H1 (cell line): ENCODE measurements at regions not wholly inside any gene's neighbourhood (a gene's known extent, or its start where the extent isn't known, plus 50 kb on each side); places are given as distances from the start of the nearest gene placed in this dataset.

Experiments
- CTCF ChIA-PET: fragments of 300-600 bp; sonication (Branson Sonifier 250); formaldehyde crosslinking; loops from one replicate; lab custom pipeline; 2021; ENCODE audit not compliant: partially characterized antibody; lab: Charles Lee
- POLR2A ChIA-PET: fragments of 300-600 bp; sonication (Branson Sonifier 250); formaldehyde crosslinking; loops from one replicate; lab custom pipeline; 2021; ENCODE audit warnings: inconsistent platforms; ENCODE audit not compliant: partially characterized antibody; lab: Charles Lee
- DNase-seq, 2 experiments: peaks; one replicate each; pipeline versions ENCODE4 v3.0.0 to v3.0.0-alpha.2; 2010 to 2022; ENCODE audit warnings: low spot score in 2 of 2, low read depth in 1 of 2, mixed read lengths in 1 of 2
- FAIRE-seq: peaks from 2 replicates; lab custom pipeline; 2011; peaks lifted over from hg19 to GRCh38; lab: Jason Lieb, UNC
- H2AFZ ChIP-seq: 2 replicates; pipeline ENCODE4 v1.8.1; 2012; ENCODE audit warnings: low read length, inconsistent platforms
- H2AK5ac ChIP-seq: 2 replicates; pipeline ENCODE4 v1.6.1; 2013; ENCODE audit warnings: low read depth, low read length
- H2BK120ac ChIP-seq: replicated peaks from 2 replicates; pipeline ENCODE3; 2013; ENCODE audit warnings: low read depth, low read length, inconsistent platforms
- H2BK12ac ChIP-seq: 2 replicates; pipeline ENCODE4 v1.6.1; 2013; ENCODE audit warnings: low read depth, low read length
- H2BK15ac ChIP-seq: 2 replicates; pipeline ENCODE4 v1.6.1; 2013; ENCODE audit warnings: low read length
- H2BK20ac ChIP-seq: 2 replicates; pipeline ENCODE4 v1.6.1; 2013; ENCODE audit warnings: low read length
- H2BK5ac ChIP-seq: 2 replicates; pipeline ENCODE4 v1.6.1; 2013; ENCODE audit warnings: low read depth, low read length
- H3K14ac ChIP-seq: 2 replicates; pipeline ENCODE4 v1.6.1; 2013; ENCODE audit warnings: inconsistent platforms; ENCODE audit not compliant: insufficient read length
- H3K18ac ChIP-seq: 2 replicates; pipeline ENCODE4 v1.6.1; 2013; ENCODE audit warnings: low read length; ENCODE audit errors: extremely low read depth
- H3K23ac ChIP-seq: 2 replicates; pipeline ENCODE4 v1.6.1; 2013; ENCODE audit warnings: inconsistent platforms; ENCODE audit not compliant: insufficient read length
- H3K23me2 ChIP-seq: 2 replicates; pipeline ENCODE4 v1.6.1; 2013; ENCODE audit warnings: low read depth, low read length
- H3K27ac ChIP-seq: 2 replicates; pipeline ENCODE4 v1.6.1; 2011; ENCODE audit warnings: low read depth, low read length, inconsistent platforms
- H3K27me3 ChIP-seq, 4 experiments: replicated peaks in 1 of 4; 1 replicate in 1 of 4; 2 replicates in 3 of 4; pipeline versions ENCODE4 v1.6.1 to v1.8.1; 2011 to 2013; ENCODE audit warnings: low read length in 3 of 4, mild to moderate bottlenecking in 3 of 4, inconsistent platforms in 2 of 4, mixed read lengths in 2 of 4, moderate library complexity in 1 of 4; ENCODE audit not compliant: control insufficient read depth in 3 of 4, insufficient read depth in 3 of 4; ENCODE audit errors: extremely low read depth in 1 of 4
- H3K36me3 ChIP-seq, 4 experiments: 2 replicates each; pipeline versions ENCODE4 v1.6.1 to v1.8.1; 2011 to 2013; ENCODE audit warnings: mild to moderate bottlenecking in 4 of 4, low read length in 3 of 4, moderate library complexity in 2 of 4, control low read depth in 1 of 4, inconsistent platforms in 1 of 4; ENCODE audit not compliant: insufficient read depth in 4 of 4, control insufficient read depth in 2 of 4
- H3K4ac ChIP-seq: replicated peaks from 2 replicates; pipeline ENCODE3; 2013; ENCODE audit warnings: low read length, low read depth, mixed read lengths, inconsistent platforms; ENCODE audit not compliant: insufficient read length
- H3K4me1 ChIP-seq, 4 experiments: replicated peaks in 1 of 4; 1 replicate in 1 of 4; 2 replicates in 3 of 4; pipeline versions ENCODE4 v1.6.1 to v1.8.1; 2011 to 2013; ENCODE audit warnings: low read length in 3 of 4, inconsistent platforms in 2 of 4, mixed read lengths in 1 of 4; ENCODE audit not compliant: insufficient read depth in 4 of 4, control insufficient read depth in 3 of 4
- H3K4me2 ChIP-seq, 2 experiments: 2 replicates each; pipeline versions ENCODE4 v1.6.1 to v1.8.1; 2011 to 2013; ENCODE audit warnings: low read depth in 2 of 2, low read length in 2 of 2, control low read depth in 1 of 2, inconsistent platforms in 1 of 2, mild to moderate bottlenecking in 1 of 2; ENCODE audit not compliant: insufficient read depth in 1 of 2
- H3K4me3 ChIP-seq, 4 experiments: fragments of 200-600, 300-600 bp in 1 of 4; sonication (generic), shearing (Covaris generic), sonication (Bioruptor Twin) in 1 of 4; 2 replicates each; pipeline versions ENCODE4 v1.5.1 to v1.8.1; 2011 to 2016; ENCODE audit warnings: low read length in 4 of 4, low read depth in 3 of 4, control low read depth in 2 of 4, inconsistent platforms in 2 of 4, mild to moderate bottlenecking in 2 of 4, mixed read lengths in 1 of 4, moderate library complexity in 1 of 4; ENCODE audit not compliant: insufficient read depth in 2 of 4; ENCODE audit errors: extremely low read depth in 1 of 4
- H3K56ac ChIP-seq: replicated peaks from 2 replicates; pipeline ENCODE3; 2013; ENCODE audit warnings: low read depth, mild to moderate bottlenecking, mixed read lengths, low read length, inconsistent platforms; ENCODE audit not compliant: insufficient read length
- H3K79me1 ChIP-seq: 2 replicates; pipeline ENCODE4 v1.6.1; 2013; ENCODE audit warnings: low read depth, low read length, control low read depth
- H3K79me2 ChIP-seq, 2 experiments: 2 replicates each; pipeline versions ENCODE4 v1.6.1 to v1.8.1; 2012 to 2013; ENCODE audit warnings: low read length in 2 of 2, mild to moderate bottlenecking in 2 of 2, inconsistent platforms in 1 of 2; ENCODE audit not compliant: insufficient read depth in 2 of 2, control insufficient read depth in 1 of 2
- H3K9ac ChIP-seq, 4 experiments: replicated peaks in 1 of 4; 1 replicate in 1 of 4; 2 replicates in 3 of 4; pipeline versions ENCODE4 v1.6.1 to v1.8.1; 2011 to 2013; ENCODE audit warnings: low read depth in 3 of 4, low read length in 3 of 4, control low read depth in 2 of 4, mild to moderate bottlenecking in 2 of 4, moderate library complexity in 2 of 4, inconsistent platforms in 1 of 4; ENCODE audit errors: extremely low read depth in 1 of 4
- H3K9me3 ChIP-seq, 2 experiments: 2 replicates each; pipeline versions ENCODE4 v1.6.1 to v1.8.1; 2012 to 2013; ENCODE audit warnings: mild to moderate bottlenecking in 2 of 2, moderate library complexity in 2 of 2, control low read depth in 1 of 2, inconsistent platforms in 1 of 2, low read depth in 1 of 2, low read length in 1 of 2, mixed read lengths in 1 of 2; ENCODE audit not compliant: insufficient read depth in 2 of 2
- H4K20me1 ChIP-seq, 2 experiments: replicated peaks in 1 of 2; 2 replicates each; pipeline versions ENCODE3 to v1.8.1; 2011 to 2013; ENCODE audit warnings: inconsistent platforms in 2 of 2, low read length in 2 of 2, mild to moderate bottlenecking in 1 of 2; ENCODE audit not compliant: insufficient read depth in 2 of 2, control insufficient read depth in 1 of 2
- H4K5ac ChIP-seq: 2 replicates; pipeline ENCODE4 v1.6.1; 2013; ENCODE audit warnings: low read length, low read depth, mixed read lengths, inconsistent platforms; ENCODE audit not compliant: insufficient read length
- H4K8ac ChIP-seq: 2 replicates; pipeline ENCODE4 v1.8.0; 2013; ENCODE audit warnings: mild to moderate bottlenecking, moderate library complexity, low read length, inconsistent platforms; ENCODE audit not compliant: insufficient read depth; ENCODE audit errors: extremely low read depth
- H4K91ac ChIP-seq: replicated peaks from 2 replicates; pipeline ENCODE3; 2013; ENCODE audit warnings: low read length, mixed read lengths, inconsistent platforms; ENCODE audit not compliant: insufficient read length
- CTCF ChIP-seq, 3 experiments: IDR thresholded peaks; 1 replicate in 2 of 3; 2 replicates in 1 of 3; pipeline versions ENCODE4 v1.5.1 to v1.6.1; 2011; ENCODE audit warnings: low read length in 3 of 3, mild to moderate bottlenecking in 3 of 3, inconsistent platforms in 2 of 3, low read depth in 1 of 3, moderate library complexity in 1 of 3; ENCODE audit not compliant: insufficient read depth in 1 of 3; ENCODE audit errors: control extremely low read depth in 1 of 3
- HDAC6 ChIP-seq: IDR thresholded peaks from one replicate; pipeline ENCODE4 v1.7.1; 2012; ENCODE audit warnings: low read depth, mild to moderate bottlenecking, inconsistent platforms, low read length, moderate library complexity
- POLR2AphosphoS5 ChIP-seq: IDR thresholded peaks from 2 replicates; pipeline ENCODE4 v1.6.1; 2011; ENCODE audit warnings: low read depth, low read length
- SIX5 ChIP-seq: IDR thresholded peaks from 2 replicates; pipeline ENCODE4 v1.6.1; 2011; ENCODE audit warnings: mild to moderate bottlenecking, low read depth, low read length
- SUZ12 ChIP-seq: fragments of 200-600 bp; sonication (generic); IDR thresholded peaks from 2 replicates; pipeline ENCODE4 v1.6.1; 2012; ENCODE audit warnings: mild to moderate bottlenecking, inconsistent platforms, low read length, moderate library complexity, mixed read lengths
- USF2 ChIP-seq: IDR thresholded peaks from 2 replicates; pipeline ENCODE4 v1.6.1; 2011; ENCODE audit warnings: low read length, improper control_type of control experiment
- WGBS, 2 experiments: shearing (Covaris generic) in 1 of 2; methylation state at CpG; one replicate each; pipeline versions ENCODE4 v1.1.6 to v1.1.7; 2013 to 2015; ENCODE audit warnings: low lambda C conversion rate in 2 of 2, mixed read lengths in 2 of 2, inconsistent platforms in 1 of 2, low coverage in 1 of 2, missing lambda C conversion rate in 1 of 2; ENCODE audit not compliant: insufficient replicate concordance in 2 of 2, insufficient coverage in 1 of 2, insufficient read length in 1 of 2; ENCODE audit errors: extremely low coverage in 1 of 2, missing lambda C conversion rate in 1 of 2; 5-methylcytosine and 5-hydroxymethylcytosine counted together

DNA sequence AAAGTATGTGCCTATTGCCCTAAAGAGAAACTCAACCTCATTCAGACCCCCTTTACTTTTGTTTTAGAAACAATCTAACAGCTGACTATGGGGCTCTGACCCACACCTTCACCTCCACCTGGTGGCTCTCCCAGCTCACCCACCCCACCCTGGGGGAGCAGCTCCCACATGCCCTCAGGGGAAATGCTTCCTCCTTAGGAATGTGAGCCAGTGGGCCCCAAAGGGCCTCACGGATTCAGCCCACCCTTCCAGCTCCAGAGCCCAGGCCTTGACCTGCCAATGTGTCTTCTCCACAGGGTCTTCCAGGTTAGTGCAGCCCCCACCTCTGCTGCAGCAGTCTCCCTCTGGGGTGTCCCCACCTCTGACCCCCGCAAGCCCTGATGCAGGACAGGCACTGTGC is 680.1 kb upstream of the RAB6C start:
- H3K56ac ChIP-seq = no peak overlapping the region
- H2BK15ac ChIP-seq = no peak overlapping the region
- no peaks in the 10 kb centered on the region for H3K79me2 ChIP-seq
- H3K36me3 ChIP-seq = no peaks in the 10 kb centered on the region
- no peaks in the 10 kb centered on the region for H3K27me3 ChIP-seq
- no peaks in the 10 kb centered on the region for H4K20me1 ChIP-seq
- no peak overlapping the region for H2AFZ ChIP-seq
- no peak overlapping the region for H2AK5ac ChIP-seq
- H3K23me2 ChIP-seq = no peaks in the 10 kb centered on the region
- no peak overlapping the region for H2BK120ac ChIP-seq
- H4K8ac ChIP-seq = no peak overlapping the region
- FAIRE-seq (no peak), DNase-seq (no peak)
- no peak overlapping the region for H3K14ac ChIP-seq
- no peak overlapping the region for H3K4me2 ChIP-seq
- no peak overlapping the region for H2BK5ac ChIP-seq
- ChIA-PET POLR2A (no interaction called here), CTCF (interaction anchor here (1.1 kb wide), 1 partner anchor 449 kb away, joined by 3 read pairs; no protein-coding TSS in a partner anchor)
- H3K18ac ChIP-seq = no peak overlapping the region
- no peak overlapping the region for H3K4me3 ChIP-seq
- no peak overlapping the region for H4K5ac ChIP-seq
- 100% methylated on average over 1 of the region's 2 CpGs; no CpG with 5 or more reads in 1 of the 2 experiments for whole genome bisulfite sequencing, 2 experiments
- H2BK20ac ChIP-seq = no peak overlapping the region
- no peak overlapping the region for H3K27ac ChIP-seq
- H2BK12ac ChIP-seq = no peak overlapping the region
- H4K91ac ChIP-seq = no peak overlapping the region
- H3K23ac ChIP-seq = no peak overlapping the region
- no peaks in the 10 kb centered on the region for H3K79me1 ChIP-seq
- H3K4me1 ChIP-seq = no peaks in the 10 kb centered on the region
- no peak overlapping the region for H3K9ac ChIP-seq
- TF ChIP-seq POLR2AphosphoS5 (no peak), SUZ12 (no peak), CTCF (IDR thresholded peaks at IDR 0.05; ENCODE audit: control extremely low read depth in 1 of 3, insufficient read depth in 1 of 3, low read depth in 1 of 3, low read length in 3 of 3) (no peak), HDAC6 (no peak), USF2 (no peak), SIX5 (no peak)
- no peak overlapping the region for H3K4ac ChIP-seq
- no peaks in the 10 kb centered on the region for H3K9me3 ChIP-seq
